C4-2B (cell line): ENCODE measurements at regions not wholly inside any gene's neighbourhood (a gene's known extent, or its start where the extent isn't known, plus 50 kb on each side); places are given as distances from the start of the nearest gene placed in this dataset.

Experiments
- ZFX ChIP-seq: fragments of 450-650 bp; IDR thresholded peaks from 2 replicates; pipeline ENCODE4 v1.6.1; 2017
- TF ChIP-seq, protein P1 (sequence below): fragments of 450-650 bp; conservative IDR thresholded peaks from 2 replicates; pipeline ENCODE4 v1.5.1; 2017; ENCODE audit warnings: mild to moderate bottlenecking

GRCh38 chr18:37673671-37674070, 108.1 kb upstream of the CELF4 start:
- TF ChIP-seq, protein P1, sequence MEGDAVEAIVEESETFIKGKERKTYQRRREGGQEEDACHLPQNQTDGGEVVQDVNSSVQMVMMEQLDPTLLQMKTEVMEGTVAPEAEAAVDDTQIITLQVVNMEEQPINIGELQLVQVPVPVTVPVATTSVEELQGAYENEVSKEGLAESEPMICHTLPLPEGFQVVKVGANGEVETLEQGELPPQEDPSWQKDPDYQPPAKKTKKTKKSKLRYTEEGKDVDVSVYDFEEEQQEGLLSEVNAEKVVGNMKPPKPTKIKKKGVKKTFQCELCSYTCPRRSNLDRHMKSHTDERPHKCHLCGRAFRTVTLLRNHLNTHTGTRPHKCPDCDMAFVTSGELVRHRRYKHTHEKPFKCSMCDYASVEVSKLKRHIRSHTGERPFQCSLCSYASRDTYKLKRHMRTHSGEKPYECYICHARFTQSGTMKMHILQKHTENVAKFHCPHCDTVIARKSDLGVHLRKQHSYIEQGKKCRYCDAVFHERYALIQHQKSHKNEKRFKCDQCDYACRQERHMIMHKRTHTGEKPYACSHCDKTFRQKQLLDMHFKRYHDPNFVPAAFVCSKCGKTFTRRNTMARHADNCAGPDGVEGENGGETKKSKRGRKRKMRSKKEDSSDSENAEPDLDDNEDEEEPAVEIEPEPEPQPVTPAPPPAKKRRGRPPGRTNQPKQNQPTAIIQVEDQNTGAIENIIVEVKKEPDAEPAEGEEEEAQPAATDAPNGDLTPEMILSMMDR, result no peak
- TF ChIP-seq ZFX, result no peak
